CD4-positive, alpha-beta T cell (primary cell): ENCODE measurements at regions not wholly inside any gene's neighbourhood (a gene's known extent, or its start where the extent isn't known, plus 50 kb on each side); places are given as distances from the start of the nearest gene placed in this dataset.

Experiments
- ATAC-seq: fragments of 200-7000 bp; cut with Tn5 transposase; one replicate; pipeline ENCODE4 v1.10.0; 2022; ENCODE audit warnings: mild to moderate bottlenecking; ENCODE audit not compliant: poor library complexity
- CTCF ChIA-PET: fragments of 350-600 bp; sonication (Branson Sonifier 250); formaldehyde crosslinking; loops from one replicate; lab custom pipeline; 2021; ENCODE audit warnings: antibody characterized with exemption, inconsistent platforms; lab: Charles Lee
- POLR2A ChIA-PET: fragments of 350-600 bp; sonication (Branson Sonifier 250); formaldehyde crosslinking; loops from one replicate; lab custom pipeline; 2021; ENCODE audit warnings: antibody characterized with exemption, inconsistent platforms; lab: Charles Lee
- DNase-seq, 14 experiments: peaks; one replicate each; pipeline ENCODE4 v3.0.0-alpha.2; 2013 to 2020; ENCODE audit warnings: mixed read lengths in 2 of 14
- H3K27ac ChIP-seq, 2 donors: one replicate each; pipeline versions ENCODE4 v1.5.1 to v1.7.0; 2013; ENCODE audit warnings: low read length in 2 of 2, low read depth in 1 of 2, mild to moderate bottlenecking in 1 of 2
- H3K27me3 ChIP-seq, 2 experiments: 1 replicate in 1 of 2; 2 replicates in 1 of 2; pipeline versions ENCODE4 v1.6.1 to v1.7.0; 2013; ENCODE audit warnings: low read length in 2 of 2, control low read depth in 1 of 2, mild to moderate bottlenecking in 1 of 2, moderate library complexity in 1 of 2; ENCODE audit not compliant: insufficient read depth in 2 of 2, control insufficient read depth in 1 of 2
- H3K36me3 ChIP-seq: one replicate; pipeline ENCODE4 v1.6.1; 2013; ENCODE audit warnings: low read length, control low read depth; ENCODE audit not compliant: insufficient read depth
- H3K4me1 ChIP-seq: one replicate; pipeline ENCODE4 v1.6.1; 2013; ENCODE audit warnings: low read length, control low read depth; ENCODE audit not compliant: insufficient read depth
- H3K4me3 ChIP-seq: one replicate; pipeline ENCODE4 v1.5.1; 2013; ENCODE audit warnings: mild to moderate bottlenecking, low read length, moderate library complexity
- H3K9me3 ChIP-seq, 2 experiments: 1 replicate in 1 of 2; 2 replicates in 1 of 2; pipeline versions ENCODE4 v1.6.1 to v1.7.0; 2013; ENCODE audit warnings: low read length in 2 of 2, mild to moderate bottlenecking in 2 of 2, control low read depth in 1 of 2, moderate library complexity in 1 of 2; ENCODE audit not compliant: control insufficient read depth in 1 of 2, insufficient read depth in 1 of 2
- H3K27ac Mint-ChIP-seq: one replicate; pipeline ENCODE4 v1.8.0; 2020; ENCODE audit warnings: mixed read lengths
- H3K27me3 Mint-ChIP-seq: one replicate; pipeline ENCODE4 v1.8.0; 2021; ENCODE audit warnings: mixed read lengths
- H3K36me3 Mint-ChIP-seq: one replicate; pipeline ENCODE4 v1.8.0; 2021; ENCODE audit warnings: low read depth, mixed read lengths
- H3K4me1 Mint-ChIP-seq: one replicate; pipeline ENCODE4 v1.8.0; 2021; ENCODE audit warnings: low read depth, mixed read lengths
- H3K4me3 Mint-ChIP-seq: one replicate; pipeline ENCODE4 v1.8.0; 2020; ENCODE audit warnings: mild to moderate bottlenecking, mixed read lengths
- H3K9me3 Mint-ChIP-seq: one replicate; pipeline ENCODE4 v1.8.0; 2020; ENCODE audit warnings: mixed read lengths
- intact Hi-C, 2 experiments: fragments of 100-400 bp; cut with DNase I in 1 of 2; cut with micrococcal nuclease in 1 of 2; formaldehyde crosslinking; loops; one replicate each; pipeline versions ENCODE4 v1.15.1 to v1.9.0; 2023 to 2025; cut with DNase I, micrococcal nuclease
- TF ChIP-seq, protein P1 (sequence below): fragments of 200-600 bp; IDR thresholded peaks from one replicate; pipeline ENCODE4 v1.8.0; 2022; ENCODE audit warnings: antibody characterized with exemption, mild to moderate bottlenecking

DNA sequence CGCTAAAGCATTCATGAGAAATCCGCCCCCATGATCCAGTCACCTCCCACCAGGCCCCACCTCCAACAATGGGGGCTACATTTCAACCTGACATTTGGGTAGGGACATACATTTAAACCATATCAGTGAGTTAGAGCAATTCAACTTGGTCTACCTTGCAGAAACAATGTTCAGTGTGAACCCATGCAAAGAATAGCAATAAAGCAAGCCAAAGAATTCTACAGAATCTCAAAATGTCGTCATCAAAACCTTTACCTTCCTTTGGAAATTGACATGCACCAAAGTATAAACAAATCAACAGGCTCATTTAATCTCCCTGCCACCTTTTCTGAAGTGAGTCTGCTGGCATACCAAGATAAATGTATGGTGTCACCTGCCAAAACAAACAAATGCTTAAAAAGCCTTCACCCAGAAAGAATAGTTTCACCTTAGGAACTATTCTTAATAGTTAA, 68.8 kb upstream of the ABLIM1 start:
- Mint-ChIP-seq H3K4me3 (no peak overlapping the region), H3K27ac (no peak overlapping the region), H3K27me3 (no peaks in the 10 kb centered on the region), H3K4me1 (no peaks in the 10 kb centered on the region), H3K9me3 (no peaks in the 10 kb centered on the region), H3K36me3 (no peaks in the 10 kb centered on the region)
- no peaks in the 10 kb centered on the region for H3K27me3 ChIP-seq
- TF ChIP-seq, protein P1, sequence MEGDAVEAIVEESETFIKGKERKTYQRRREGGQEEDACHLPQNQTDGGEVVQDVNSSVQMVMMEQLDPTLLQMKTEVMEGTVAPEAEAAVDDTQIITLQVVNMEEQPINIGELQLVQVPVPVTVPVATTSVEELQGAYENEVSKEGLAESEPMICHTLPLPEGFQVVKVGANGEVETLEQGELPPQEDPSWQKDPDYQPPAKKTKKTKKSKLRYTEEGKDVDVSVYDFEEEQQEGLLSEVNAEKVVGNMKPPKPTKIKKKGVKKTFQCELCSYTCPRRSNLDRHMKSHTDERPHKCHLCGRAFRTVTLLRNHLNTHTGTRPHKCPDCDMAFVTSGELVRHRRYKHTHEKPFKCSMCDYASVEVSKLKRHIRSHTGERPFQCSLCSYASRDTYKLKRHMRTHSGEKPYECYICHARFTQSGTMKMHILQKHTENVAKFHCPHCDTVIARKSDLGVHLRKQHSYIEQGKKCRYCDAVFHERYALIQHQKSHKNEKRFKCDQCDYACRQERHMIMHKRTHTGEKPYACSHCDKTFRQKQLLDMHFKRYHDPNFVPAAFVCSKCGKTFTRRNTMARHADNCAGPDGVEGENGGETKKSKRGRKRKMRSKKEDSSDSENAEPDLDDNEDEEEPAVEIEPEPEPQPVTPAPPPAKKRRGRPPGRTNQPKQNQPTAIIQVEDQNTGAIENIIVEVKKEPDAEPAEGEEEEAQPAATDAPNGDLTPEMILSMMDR = no peak
- no peaks in the 10 kb centered on the region for H3K36me3 ChIP-seq
- no peak overlapping the region for H3K27ac ChIP-seq
- no peak overlapping the region for H3K4me3 ChIP-seq
- ChIA-PET CTCF (no interaction called here), POLR2A (no interaction called here)
- DNase-seq (no peak), ATAC-seq (no peak)
- no peaks in the 10 kb centered on the region for H3K4me1 ChIP-seq
- no peaks in the 10 kb centered on the region for H3K9me3 ChIP-seq
- intact Hi-C loops = no loop called here

DNA sequence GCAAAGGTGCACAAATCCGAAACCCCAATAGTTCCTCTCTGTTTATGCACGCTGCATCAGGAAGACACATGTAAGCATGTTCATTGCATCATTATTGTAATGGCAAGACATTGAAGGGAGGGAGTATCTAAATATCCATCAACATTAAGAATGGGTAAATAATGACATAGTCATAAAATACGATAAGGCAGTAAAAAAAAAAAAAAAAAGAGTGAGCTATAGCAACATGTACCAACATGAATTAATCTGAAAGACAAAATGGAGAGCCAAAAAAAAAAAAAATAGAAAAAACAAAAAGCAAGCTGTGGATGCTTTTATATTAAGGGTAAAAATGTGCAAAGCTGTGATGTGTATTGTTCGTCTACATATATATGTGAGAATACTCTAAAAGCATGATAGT, 70.2 kb upstream of the ABLIM1 start:
- H3K4me1 Mint-ChIP-seq = no peaks in the 10 kb centered on the region
- no peaks in the 10 kb centered on the region for H3K9me3 ChIP-seq
- intact Hi-C loops = no loop called here
- H3K27ac ChIP-seq = no peak overlapping the region
- H3K27me3 ChIP-seq = no peaks in the 10 kb centered on the region
- TF ChIP-seq, protein P1 = no peak
- no peaks in the 10 kb centered on the region for H3K36me3 ChIP-seq
- no peak for DNase-seq
- ChIA-PET POLR2A (no interaction called here), CTCF (interaction anchor here (1.1 kb wide), 1 partner anchor 15 kb away, joined by 3 read pairs; no protein-coding TSS in a partner anchor)
- H3K4me3 Mint-ChIP-seq = no peak overlapping the region
- H3K4me3 ChIP-seq = no peak overlapping the region
- H3K27ac Mint-ChIP-seq = no peak overlapping the region
- ATAC-seq = no peak
- no peaks in the 10 kb centered on the region for H3K27me3 Mint-ChIP-seq
- H3K9me3 Mint-ChIP-seq = no peaks in the 10 kb centered on the region
- no peaks in the 10 kb centered on the region for H3K4me1 ChIP-seq
- H3K36me3 Mint-ChIP-seq = no peaks in the 10 kb centered on the region

DNA sequence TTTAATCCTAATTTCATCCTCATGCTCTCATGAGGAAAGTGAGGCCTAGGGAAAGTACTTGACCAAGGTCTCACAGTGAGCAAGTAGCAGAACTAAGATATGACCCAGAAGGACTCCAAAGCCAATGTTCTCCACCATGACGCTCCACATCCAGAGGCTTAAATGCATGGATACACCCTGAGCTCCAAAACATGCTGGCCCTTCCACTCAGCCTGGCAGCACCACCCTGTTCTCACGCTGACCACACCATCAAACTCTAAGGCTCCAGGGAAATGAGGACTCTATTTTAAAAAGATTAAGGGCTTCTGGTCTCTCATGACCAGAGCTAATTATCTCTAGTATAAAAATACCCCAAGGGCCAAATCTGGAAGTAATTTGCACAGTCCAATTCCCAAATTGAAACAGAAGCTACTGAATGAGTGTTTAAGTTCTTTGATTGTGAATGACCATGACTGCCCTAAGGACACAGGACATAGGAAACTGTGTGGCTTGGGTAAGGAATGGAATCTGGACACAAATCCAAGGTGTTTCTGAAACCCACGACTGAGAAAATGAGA, 71.1 kb upstream of the ABLIM1 start:
- H3K27ac ChIP-seq = no peak overlapping the region
- Mint-ChIP-seq H3K4me1 (no peaks in the 10 kb centered on the region), H3K27ac (no peak overlapping the region), H3K36me3 (no peaks in the 10 kb centered on the region), H3K4me3 (no peak overlapping the region), H3K27me3 (no peaks in the 10 kb centered on the region), H3K9me3 (no peaks in the 10 kb centered on the region)
- CTCF ChIA-PET = interaction anchor here (1.1 kb wide), 1 partner anchor 16 kb away, joined by 3 read pairs; no protein-coding TSS in a partner anchor
- TF ChIP-seq, protein P1 = no peak
- no peaks in the 10 kb centered on the region for H3K9me3 ChIP-seq
- H3K36me3 ChIP-seq = no peaks in the 10 kb centered on the region
- DNase-seq (no peak), ATAC-seq (no peak)
- intact Hi-C loops = no loop called here
- POLR2A ChIA-PET = no interaction called here
- H3K4me1 ChIP-seq = no peaks in the 10 kb centered on the region
- no peak overlapping the region for H3K4me3 ChIP-seq
- no peaks in the 10 kb centered on the region for H3K27me3 ChIP-seq
